ENCODE measurements at regions not wholly inside any gene's neighbourhood (a gene's known extent, or its start where the extent isn't known, plus 50 kb on each side); places are given as distances from the start of the nearest gene placed in this dataset.
A peak's percentile ranks its signal among the peaks of the same experiment; 100 is the strongest.

GRCh38 chr20:19922716-19923115 lies 94.4 kb upstream of the NAA20 start:
- Histone ChIP-seq H3K4me3 (no peak overlapping the region), H3K36me3 (replicated peaks in 1 of 2) (no peaks in the 10 kb centered on the region), H3K4me1 (replicated peaks in 1 of 2) (peaks cover 7 to 24% of the 10 kb centered on the region in 2 donors), H3K27ac (no peak overlapping the region), H3K27me3 (no peaks in the 10 kb centered on the region), H3K9me3 (replicated peaks in 1 of 3) (no peaks in the 10 kb centered on the region)
- WGBS, 4 donors = 48 to 79% (median 63%) methylated on average over 6 to 7 of the region's 7 CpGs
- TF ChIP-seq, protein P1, sequence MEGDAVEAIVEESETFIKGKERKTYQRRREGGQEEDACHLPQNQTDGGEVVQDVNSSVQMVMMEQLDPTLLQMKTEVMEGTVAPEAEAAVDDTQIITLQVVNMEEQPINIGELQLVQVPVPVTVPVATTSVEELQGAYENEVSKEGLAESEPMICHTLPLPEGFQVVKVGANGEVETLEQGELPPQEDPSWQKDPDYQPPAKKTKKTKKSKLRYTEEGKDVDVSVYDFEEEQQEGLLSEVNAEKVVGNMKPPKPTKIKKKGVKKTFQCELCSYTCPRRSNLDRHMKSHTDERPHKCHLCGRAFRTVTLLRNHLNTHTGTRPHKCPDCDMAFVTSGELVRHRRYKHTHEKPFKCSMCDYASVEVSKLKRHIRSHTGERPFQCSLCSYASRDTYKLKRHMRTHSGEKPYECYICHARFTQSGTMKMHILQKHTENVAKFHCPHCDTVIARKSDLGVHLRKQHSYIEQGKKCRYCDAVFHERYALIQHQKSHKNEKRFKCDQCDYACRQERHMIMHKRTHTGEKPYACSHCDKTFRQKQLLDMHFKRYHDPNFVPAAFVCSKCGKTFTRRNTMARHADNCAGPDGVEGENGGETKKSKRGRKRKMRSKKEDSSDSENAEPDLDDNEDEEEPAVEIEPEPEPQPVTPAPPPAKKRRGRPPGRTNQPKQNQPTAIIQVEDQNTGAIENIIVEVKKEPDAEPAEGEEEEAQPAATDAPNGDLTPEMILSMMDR (IDR thresholded peaks at IDR 0.05) = peak in 1 of 6 experiments; percentile 8
- no peak for TF ChIP-seq POLR2A (IDR thresholded peaks at IDR 0.05)
- intact Hi-C loops (cut with DNase I) = loop anchor here in 1 of 2 donors (10.0 kb wide), 1 partner anchor 72 kb away; no protein-coding TSS in a partner anchor
- peak in 2 of 7 donors; percentile 39 to 68 for DNase-seq

DNA sequence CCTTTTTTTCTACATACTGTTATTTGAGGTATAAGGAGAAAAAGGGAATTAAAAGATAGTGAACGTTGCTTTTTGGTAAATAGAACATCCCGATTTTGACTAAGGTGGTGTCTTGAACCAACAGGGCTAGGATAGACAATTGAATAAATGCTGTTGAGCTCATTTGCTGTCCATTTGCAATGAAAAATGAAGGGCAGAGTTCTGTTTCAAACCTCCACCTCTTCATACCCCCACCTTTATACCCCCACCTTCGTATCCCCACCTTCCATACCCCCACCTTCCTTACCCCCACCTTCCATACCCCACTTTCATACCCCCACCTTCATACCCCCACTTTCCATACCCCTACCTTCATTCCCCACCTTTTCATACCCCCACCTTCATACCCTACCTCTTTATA lies 93.4 kb upstream of the NAA20 start:
- H3K27ac ChIP-seq = no peak overlapping the region
- H3K4me1 ChIP-seq (replicated peaks in 1 of 2) = peaks cover 0 to 16% of the 10 kb centered on the region in 2 donors
- WGBS, 4 donors = 59 to 92% (median 78%) methylated on average over 3 of the region's 3 CpGs
- intact Hi-C loops (cut with DNase I) = loop anchor here in 1 of 2 donors (10.0 kb wide), 1 partner anchor 71 kb away; no protein-coding TSS in a partner anchor
- TF ChIP-seq POLR2A (IDR thresholded peaks at IDR 0.05) = no peak
- TF ChIP-seq, protein P1 (IDR thresholded peaks at IDR 0.05) = no peak
- H3K27me3 ChIP-seq = no peaks in the 10 kb centered on the region
- no peaks in the 10 kb centered on the region for H3K9me3 ChIP-seq (replicated peaks in 1 of 3)
- H3K4me3 ChIP-seq = no peak overlapping the region
- H3K36me3 ChIP-seq (replicated peaks in 1 of 2) = no peaks in the 10 kb centered on the region
- DNase-seq = no peak

DNA sequence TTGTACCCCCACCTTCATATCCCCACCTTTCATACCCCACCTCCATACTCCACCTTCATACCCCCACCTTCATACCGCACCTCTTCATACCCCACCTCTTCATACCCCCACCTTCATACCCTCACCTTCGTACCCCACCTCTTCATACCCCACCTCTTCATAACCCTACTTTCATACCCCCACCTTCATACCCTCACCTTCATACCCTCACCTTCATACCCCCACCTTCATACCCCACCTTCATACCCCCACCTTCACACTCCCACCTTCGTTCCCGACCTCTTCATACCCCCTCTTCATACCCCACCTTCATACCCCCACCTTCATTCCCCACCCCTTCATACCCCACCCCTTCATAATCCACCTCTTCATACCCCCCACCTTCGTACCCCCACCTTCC lies 92.9 kb upstream of the NAA20 start:
- 46 to 96% (median 65%) methylated on average over 2 to 5 of the region's 5 CpGs for WGBS, 4 donors
- Histone ChIP-seq H3K4me1 (replicated peaks in 1 of 2) (peaks cover 0 to 14% of the 10 kb centered on the region in 2 donors), H3K36me3 (replicated peaks in 1 of 2) (no peaks in the 10 kb centered on the region), H3K4me3 (no peak overlapping the region), H3K27me3 (no peaks in the 10 kb centered on the region), H3K9me3 (replicated peaks in 1 of 3) (no peaks in the 10 kb centered on the region), H3K27ac (no peak overlapping the region)
- DNase-seq = no peak
- intact Hi-C loops (cut with DNase I) = loop anchor here in 1 of 2 donors (10.0 kb wide), 1 partner anchor 71 kb away; no protein-coding TSS in a partner anchor
- no peak for TF ChIP-seq POLR2A (IDR thresholded peaks at IDR 0.05)

GRCh38 chr20:19926591-19926990 lies 90.6 kb upstream of the NAA20 start:
- intact Hi-C loops (cut with DNase I) = loop anchor here in 1 of 2 donors (10.0 kb wide), 1 partner anchor 68 kb away; no protein-coding TSS in a partner anchor
- H3K9me3 ChIP-seq (replicated peaks in 1 of 3) = no peaks in the 10 kb centered on the region
- H3K27ac ChIP-seq = no peak overlapping the region
- no peaks in the 10 kb centered on the region for H3K27me3 ChIP-seq
- no peak for DNase-seq
- H3K4me1 ChIP-seq (replicated peaks in 1 of 2) = peaks cover 0 to 6% of the 10 kb centered on the region in 2 donors
- WGBS, 4 donors = 61 to 76% (median 70%) methylated on average over 4 of the region's 4 CpGs
- TF ChIP-seq, protein P1 (IDR thresholded peaks at IDR 0.05) = no peak
- TF ChIP-seq POLR2A (IDR thresholded peaks at IDR 0.05) = no peak
- H3K4me3 ChIP-seq = no peak overlapping the region
- H3K36me3 ChIP-seq (replicated peaks in 1 of 2) = no peaks in the 10 kb centered on the region

All from adrenal gland (tissue), 9 donors.